ENCODE measurements at regions not wholly inside any gene's neighbourhood (a gene's known extent, or its start where the extent isn't known, plus 50 kb on each side); places are given as distances from the start of the nearest gene placed in this dataset.

GRCh38 chr2:224169847-224170246 is 130.8 kb upstream of the SERPINE2 start:
- TF ChIP-seq CTCF (IDR thresholded peaks at IDR 0.05) (no peak), POLR2A (IDR thresholded peaks at IDR 0.05) (no peak)

Data from suprapubic skin (tissue), 3 donors.